ENCODE measurements at regions not wholly inside any gene's neighbourhood (a gene's known extent, or its start where the extent isn't known, plus 50 kb on each side); places are given as distances from the start of the nearest gene placed in this dataset.

GRCh38 chr2:138209009-138209408, 244.7 kb downstream of the HNMT start:
- H3K27ac ChIP-seq, result no peak overlapping the region
- TF ChIP-seq CTCF (IDR thresholded peaks at IDR 0.05), result no peak
- no peaks in the 10 kb centered on the region for H3K4me1 ChIP-seq (ENCODE audit: control insufficient read depth in 1 of 2, low read depth in 2 of 2)
- ATAC-seq (ENCODE audit: insufficient number of reproducible peaks, low FRiP score, low read depth) (no peak), DNase-seq (ENCODE audit: low spot score) (no peak)
- no peak overlapping the region for H3K4me3 ChIP-seq
- H3K36me3 ChIP-seq, result no peaks in the 10 kb centered on the region
- no peaks in the 10 kb centered on the region for H3K9me3 ChIP-seq
- H3K27me3 ChIP-seq (replicated peaks; ENCODE audit: insufficient read depth), result no peaks in the 10 kb centered on the region

- H3K27ac ChIP-seq, result no peak overlapping the region
Observed at GRCh38 chr2:138210487-138210886, 246.2 kb downstream of the HNMT start.

GRCh38 chr2:138212434-138212833, 248.2 kb downstream of the HNMT start:
- no peaks in the 10 kb centered on the region for H3K9me3 ChIP-seq
- H3K4me3 ChIP-seq, result no peak overlapping the region
- DNase-seq (ENCODE audit: low spot score) (no peak), ATAC-seq (ENCODE audit: insufficient number of reproducible peaks, low FRiP score, low read depth) (no peak)
- H3K27me3 ChIP-seq (replicated peaks; ENCODE audit: insufficient read depth), result no peaks in the 10 kb centered on the region
- H3K36me3 ChIP-seq, result no peaks in the 10 kb centered on the region
- no peaks in the 10 kb centered on the region for H3K4me1 ChIP-seq (ENCODE audit: control insufficient read depth in 1 of 2, low read depth in 2 of 2)
- no peak for TF ChIP-seq CTCF (IDR thresholded peaks at IDR 0.05)
- H3K27ac ChIP-seq, result no peak overlapping the region

More at GRCh38 chr2:138210487-138210886, 246.2 kb downstream of the HNMT start:
- ATAC-seq (ENCODE audit: insufficient number of reproducible peaks, low FRiP score, low read depth), result no peak
- Histone ChIP-seq H3K36me3 (no peaks in the 10 kb centered on the region), H3K27me3 (replicated peaks; ENCODE audit: insufficient read depth) (no peaks in the 10 kb centered on the region), H3K4me1 (ENCODE audit: control insufficient read depth in 1 of 2, low read depth in 2 of 2) (no peaks in the 10 kb centered on the region), H3K4me3 (no peak overlapping the region), H3K9me3 (no peaks in the 10 kb centered on the region)
- no peak for DNase-seq (ENCODE audit: low spot score)
- TF ChIP-seq CTCF (IDR thresholded peaks at IDR 0.05), result no peak

- ATAC-seq (ENCODE audit: insufficient number of reproducible peaks, low FRiP score, low read depth), result no peak
Observed at GRCh38 chr2:138213084-138213483, 248.8 kb downstream of the HNMT start.

GRCh38 chr2:138213624-138214023, 249.4 kb downstream of the HNMT start:
- H3K27ac ChIP-seq, result no peak overlapping the region
- no peaks in the 10 kb centered on the region for H3K9me3 ChIP-seq
- H3K4me3 ChIP-seq, result no peak overlapping the region
- no peak for ATAC-seq (ENCODE audit: insufficient number of reproducible peaks, low FRiP score, low read depth)
- no peak for TF ChIP-seq CTCF (IDR thresholded peaks at IDR 0.05)
- DNase-seq (ENCODE audit: low spot score), result no peak
- no peaks in the 10 kb centered on the region for H3K4me1 ChIP-seq (ENCODE audit: control insufficient read depth in 1 of 2, low read depth in 2 of 2)
- no peaks in the 10 kb centered on the region for H3K36me3 ChIP-seq
- no peaks in the 10 kb centered on the region for H3K27me3 ChIP-seq (replicated peaks; ENCODE audit: insufficient read depth)

More at GRCh38 chr2:138213084-138213483, 248.8 kb downstream of the HNMT start:
- no peak for DNase-seq (ENCODE audit: low spot score)
- H3K9me3 ChIP-seq, result no peaks in the 10 kb centered on the region
- no peak overlapping the region for H3K4me3 ChIP-seq
- H3K4me1 ChIP-seq (ENCODE audit: control insufficient read depth in 1 of 2, low read depth in 2 of 2), result no peaks in the 10 kb centered on the region
- H3K36me3 ChIP-seq, result no peaks in the 10 kb centered on the region
- no peak for TF ChIP-seq CTCF (IDR thresholded peaks at IDR 0.05)
- no peaks in the 10 kb centered on the region for H3K27me3 ChIP-seq (replicated peaks; ENCODE audit: insufficient read depth)
- no peak overlapping the region for H3K27ac ChIP-seq
